ENCODE measurements at regions not wholly inside any gene's neighbourhood (a gene's known extent, or its start where the extent isn't known, plus 50 kb on each side); places are given as distances from the start of the nearest gene placed in this dataset.

- no peak for DNase-seq (ENCODE audit: low read depth in 2 of 2, low spot score in 1 of 2)
Observed at GRCh38 chr13:74045583-74045982, 88.6 kb downstream of the KLF12 start.

- DNase-seq (ENCODE audit: low read depth in 2 of 2, low spot score in 1 of 2), result no peak
Observed at GRCh38 chr13:74043237-74043636, 91.0 kb downstream of the KLF12 start.

GRCh38 chr13:74040200-74040599, 94.0 kb downstream of the KLF12 start:
- no peak for DNase-seq (ENCODE audit: low read depth in 2 of 2, low spot score in 1 of 2)

GRCh38 chr13:74039667-74040066, 94.5 kb downstream of the KLF12 start:
- DNase-seq (ENCODE audit: low read depth in 2 of 2, low spot score in 1 of 2), result no peak

GRCh38 chr13:74039154-74039553, 95.0 kb downstream of the KLF12 start:
- no peak for DNase-seq (ENCODE audit: low read depth in 2 of 2, low spot score in 1 of 2)

- no peak for DNase-seq (ENCODE audit: low read depth in 2 of 2, low spot score in 1 of 2)
Observed at GRCh38 chr13:74037762-74038161, 96.4 kb downstream of the KLF12 start.

- DNase-seq (ENCODE audit: low read depth in 2 of 2, low spot score in 1 of 2), result no peak
Observed at GRCh38 chr13:74036373-74036772, 97.8 kb downstream of the KLF12 start.

- DNase-seq (ENCODE audit: low read depth in 2 of 2, low spot score in 1 of 2), result no peak
Observed at GRCh38 chr13:74035896-74036295, 98.3 kb downstream of the KLF12 start.

GRCh38 chr13:74032325-74032724, 101.9 kb downstream of the KLF12 start:
- DNase-seq (ENCODE audit: low read depth in 2 of 2, low spot score in 1 of 2), result no peak

- no peak for DNase-seq (ENCODE audit: low read depth in 2 of 2, low spot score in 1 of 2)
Observed at GRCh38 chr13:74027161-74027779, 106.9 kb downstream of the KLF12 start.

- DNase-seq (ENCODE audit: low read depth in 2 of 2, low spot score in 1 of 2), result peak; percentile 32 to 38
Observed at GRCh38 chr13:74026753-74027152, 107.5 kb downstream of the KLF12 start.

- DNase-seq (ENCODE audit: low read depth in 2 of 2, low spot score in 1 of 2), result no peak
Observed at GRCh38 chr13:74025369-74025768, 108.8 kb downstream of the KLF12 start.

GRCh38 chr13:74024856-74025255, 109.3 kb downstream of the KLF12 start:
- DNase-seq (ENCODE audit: low read depth in 2 of 2, low spot score in 1 of 2), result no peak

- DNase-seq (ENCODE audit: low read depth in 2 of 2, low spot score in 1 of 2), result no peak
Observed at GRCh38 chr13:74024314-74024713, 109.9 kb downstream of the KLF12 start.

- DNase-seq (ENCODE audit: low read depth in 2 of 2, low spot score in 1 of 2), result no peak
Observed at GRCh38 chr13:74023484-74023883, 110.7 kb downstream of the KLF12 start.

GRCh38 chr13:74021505-74021904, 112.7 kb downstream of the KLF12 start:
- no peak for DNase-seq (ENCODE audit: low read depth in 2 of 2, low spot score in 1 of 2)

GRCh38 chr13:74018062-74018431, 116.2 kb downstream of the KLF12 start:
- no peak for DNase-seq (ENCODE audit: low read depth in 2 of 2, low spot score in 1 of 2)

- no peak for DNase-seq (ENCODE audit: low read depth in 2 of 2, low spot score in 1 of 2)
Observed at GRCh38 chr13:74017301-74018061, 116.7 kb downstream of the KLF12 start.

GRCh38 chr13:74015137-74015536, 119.1 kb downstream of the KLF12 start:
- no peak for DNase-seq (ENCODE audit: low read depth in 2 of 2, low spot score in 1 of 2)

GRCh38 chr13:74009100-74009668, 125.0 kb downstream of the KLF12 start:
- no peak for DNase-seq (ENCODE audit: low read depth in 2 of 2, low spot score in 1 of 2)

- no peak for DNase-seq (ENCODE audit: low read depth in 2 of 2, low spot score in 1 of 2)
Observed at GRCh38 chr13:74006666-74007065, 127.5 kb downstream of the KLF12 start.

GRCh38 chr13:74005320-74006157, 128.7 kb downstream of the KLF12 start:
- no peak for DNase-seq (ENCODE audit: low read depth in 2 of 2, low spot score in 1 of 2)

Measured in stimulated activated CD8-positive, alpha-beta memory T cell treated with anti-CD3 and anti-CD28 coated beads, Interleukin-4, amount 100 ng/mL, for 4 hours (primary cell).